HPDE6-E6E7 (cell line): ENCODE measurements at regions not wholly inside any gene's neighbourhood (a gene's known extent, or its start where the extent isn't known, plus 50 kb on each side); places are given as distances from the start of the nearest gene placed in this dataset.

Experiments used
- DNase-seq: peaks from one replicate; pipeline ENCODE4 v3.0.0; 2011; ENCODE audit warnings: missing footprints; ENCODE audit errors: extremely low spot score

DNA sequence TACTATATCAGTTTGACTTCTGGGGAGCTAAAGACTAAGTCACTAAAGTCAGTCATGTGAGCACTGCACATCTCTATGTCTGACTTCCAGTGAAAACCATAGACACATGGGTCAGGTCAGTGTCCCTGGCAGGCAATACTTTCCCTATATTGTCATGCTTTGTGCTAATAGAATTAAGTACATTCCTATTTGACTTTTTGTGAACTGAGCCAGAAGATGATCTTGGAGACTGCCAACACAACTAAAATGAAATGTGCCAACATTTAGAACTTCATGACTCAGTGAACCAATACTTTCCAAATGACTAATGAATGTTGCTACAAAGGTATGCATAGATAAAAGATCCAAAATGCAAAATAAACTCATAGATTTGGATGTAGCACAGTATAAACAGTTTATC lies 820.8 kb upstream of the FAM98A start:
- DNase-seq: no peak

GRCh38 chr2:34416856-34417255 lies 817.8 kb upstream of the FAM98A start:
- DNase-seq: no peak

DNA sequence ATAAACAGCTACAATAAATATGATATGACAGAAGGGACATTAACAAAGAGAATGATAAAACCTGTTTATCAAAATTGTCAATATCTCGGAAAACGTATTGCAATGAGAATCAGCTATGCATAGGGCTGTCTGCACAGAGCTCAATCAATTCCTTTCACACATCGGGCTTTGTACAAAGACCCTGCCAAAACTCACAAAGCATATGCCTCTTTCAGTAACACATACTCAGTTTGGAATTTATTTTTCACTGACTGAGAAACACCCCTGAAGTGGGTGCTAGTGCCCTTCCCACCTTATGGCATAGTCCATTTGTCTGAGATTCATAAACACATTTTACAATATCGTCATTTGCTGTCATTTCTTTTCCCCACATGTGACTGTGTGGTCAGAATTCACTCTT lies 815.8 kb upstream of the FAM98A start:
- no peak for DNase-seq

GRCh38 chr2:34408100-34408499 lies 809.0 kb upstream of the FAM98A start:
- DNase-seq: no peak

DNA sequence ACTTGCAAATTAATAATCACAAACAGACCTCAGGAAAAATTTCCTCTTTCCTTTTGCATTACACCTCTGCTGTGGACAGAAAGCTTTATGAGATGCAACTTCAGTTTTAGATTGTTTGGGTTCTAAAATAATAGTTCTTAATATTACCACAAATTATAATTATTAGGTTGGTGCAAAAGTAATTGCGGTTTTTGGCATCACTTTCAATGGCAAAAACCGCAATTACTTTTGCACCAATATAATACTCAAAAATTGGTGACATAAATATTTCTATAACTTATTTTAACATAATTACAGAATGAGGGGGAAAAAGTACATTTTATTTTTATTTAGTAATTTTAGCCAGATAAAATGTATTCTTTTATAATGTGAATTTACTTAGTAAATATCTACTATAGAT lies 804.4 kb upstream of the FAM98A start:
- DNase-seq: no peak

- no peak for DNase-seq
Measured at GRCh38 chr2:34402376-34402775, 803.3 kb upstream of the FAM98A start.

- no peak for DNase-seq
Measured at GRCh38 chr2:34401186-34401585, 802.1 kb upstream of the FAM98A start.

- DNase-seq: no peak
Measured at GRCh38 chr2:34388446-34388845, 789.3 kb upstream of the FAM98A start.

GRCh38 chr2:34387536-34387935 lies 788.4 kb upstream of the FAM98A start:
- no peak for DNase-seq

DNA sequence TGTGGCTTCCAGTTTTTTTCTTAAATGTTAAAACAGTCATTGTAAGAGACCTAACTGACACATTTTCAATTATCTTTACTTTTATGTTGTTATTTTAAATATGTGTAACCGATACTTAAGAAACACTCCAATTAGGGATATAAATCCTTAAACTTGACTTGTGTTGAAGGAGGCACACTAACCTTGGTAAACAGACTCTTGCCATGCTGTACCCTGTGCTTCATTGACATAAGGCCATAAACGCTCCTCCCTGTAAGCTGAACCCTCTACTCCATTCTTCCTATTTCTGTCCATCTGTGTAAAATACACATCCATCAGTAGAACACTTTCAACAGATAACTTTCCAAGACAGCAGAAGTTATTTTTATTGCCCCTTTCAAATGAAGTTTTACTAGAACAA lies 780.5 kb upstream of the FAM98A start:
- DNase-seq: no peak

DNA sequence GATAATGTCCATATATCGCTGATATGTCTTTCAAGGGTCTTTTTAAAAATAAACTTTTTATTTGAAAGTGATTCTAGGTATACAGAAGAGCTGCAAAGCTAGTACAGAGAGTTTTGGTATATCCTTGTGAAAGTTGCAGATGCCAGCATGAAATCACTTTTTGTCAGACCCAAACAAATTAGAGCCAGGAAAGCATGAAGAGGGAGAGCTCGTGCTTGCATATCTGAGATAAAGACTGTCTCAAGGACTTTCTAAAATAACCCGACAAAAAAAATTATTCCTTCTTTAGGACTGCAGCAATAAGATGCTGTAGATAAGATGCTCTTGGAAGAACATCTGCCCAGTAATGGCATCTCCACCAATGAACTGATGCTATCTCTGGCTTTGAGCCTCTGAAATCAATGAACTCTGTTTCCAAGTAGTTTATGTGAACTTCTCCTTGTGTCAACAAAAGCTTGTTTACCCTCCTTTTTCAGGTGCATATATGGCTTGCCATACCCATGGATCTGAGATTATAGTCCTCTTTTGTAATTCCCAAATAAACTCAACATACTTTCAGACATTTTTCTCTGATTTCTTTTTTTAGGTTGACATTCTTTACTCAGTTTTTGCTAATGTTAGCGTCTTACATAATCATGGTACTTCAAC lies 774.6 kb upstream of the FAM98A start:
- DNase-seq: no peak

- no peak for DNase-seq
Measured at GRCh38 chr2:34372967-34373366, 773.9 kb upstream of the FAM98A start.

DNA sequence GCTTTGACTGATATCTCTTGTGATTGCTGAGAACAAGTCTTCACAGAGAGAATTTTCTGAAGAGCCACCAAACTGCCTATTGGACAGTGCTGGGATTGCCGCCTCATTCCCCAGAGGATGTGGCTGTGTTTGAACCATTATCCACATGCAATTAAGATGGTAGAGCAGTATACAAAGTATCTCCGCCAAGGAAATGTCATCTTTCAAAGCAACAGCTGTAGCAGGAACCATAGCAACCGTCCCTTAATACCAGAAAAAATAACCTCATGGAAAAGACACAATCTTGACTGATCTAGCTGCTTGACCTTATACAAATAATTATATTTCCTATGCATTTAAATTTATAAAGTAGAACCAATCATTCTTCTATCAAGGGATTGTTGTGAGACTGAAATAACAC lies 772.6 kb upstream of the FAM98A start:
- no peak for DNase-seq

- DNase-seq: no peak
Measured at GRCh38 chr2:34368304-34368703, 769.2 kb upstream of the FAM98A start.

DNA sequence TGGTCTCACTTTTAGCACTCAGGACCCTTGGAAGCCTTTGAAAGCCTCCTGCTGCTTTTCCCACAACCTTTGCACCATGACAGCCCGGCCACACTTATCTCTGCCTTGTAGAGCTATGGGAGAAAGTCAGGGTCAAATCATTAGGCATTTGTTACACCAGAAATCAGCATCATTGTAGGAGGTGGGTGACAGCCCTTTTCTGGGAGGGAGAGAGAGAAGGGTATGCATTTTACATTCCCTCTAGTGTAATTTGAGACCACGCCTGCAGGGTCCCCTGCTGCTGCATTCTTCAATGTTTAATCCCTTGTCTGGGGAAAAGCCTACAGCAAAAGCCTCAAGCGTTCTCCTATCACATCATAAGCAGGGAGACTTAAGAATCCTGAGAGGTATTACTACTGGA lies 766.8 kb upstream of the FAM98A start:
- DNase-seq: no peak

DNA sequence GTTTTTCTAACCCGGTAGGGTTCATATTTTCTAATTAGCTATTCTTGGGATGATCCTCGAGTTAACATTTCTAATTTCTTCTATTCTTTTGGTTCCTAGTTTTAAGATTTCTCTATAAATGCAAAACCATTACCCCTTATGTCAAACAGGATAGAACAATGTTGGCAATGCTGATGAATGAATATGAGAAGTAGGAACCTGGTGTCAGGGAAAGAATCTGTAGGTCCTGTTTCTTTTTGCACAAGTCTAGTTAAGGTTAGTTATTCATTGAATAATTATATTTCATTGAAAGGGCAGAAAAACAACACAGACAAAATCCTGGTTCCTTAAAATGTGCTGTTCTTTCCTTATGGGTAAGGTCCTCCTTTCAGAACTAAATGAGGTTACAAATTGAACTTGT lies 766.4 kb upstream of the FAM98A start:
- DNase-seq: no peak

DNA sequence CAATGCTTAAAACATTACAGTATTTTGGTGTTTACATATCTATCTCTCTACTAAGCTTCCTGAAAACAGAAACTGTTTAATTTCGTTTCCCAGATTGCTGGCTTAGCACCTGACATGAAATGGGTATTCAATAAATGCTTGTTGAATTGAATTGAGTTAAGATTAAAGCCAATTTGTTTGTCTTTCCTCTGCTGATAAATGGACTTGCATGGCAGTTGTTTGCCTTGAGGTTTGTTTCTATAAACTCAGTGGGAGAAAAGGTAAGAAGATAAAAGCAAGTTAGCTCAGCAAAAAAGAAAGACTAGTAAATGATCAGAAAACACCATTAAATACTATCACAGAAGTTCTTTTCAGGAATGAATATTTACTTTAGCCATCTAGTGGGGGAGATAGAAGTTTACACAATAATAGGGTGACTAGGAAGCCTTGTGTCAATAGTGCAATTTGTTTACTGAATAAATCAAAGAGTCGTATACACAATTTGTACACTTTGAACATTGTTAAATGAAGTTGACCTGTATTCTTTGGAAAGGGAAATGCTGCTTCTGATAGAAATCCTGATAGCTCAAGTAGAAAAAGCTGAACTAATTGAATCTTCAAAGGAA lies 754.5 kb upstream of the FAM98A start:
- no peak for DNase-seq

- DNase-seq: no peak
Measured at GRCh38 chr2:34349527-34349926, 750.4 kb upstream of the FAM98A start.

- no peak for DNase-seq
Measured at GRCh38 chr2:34345030-34345429, 745.9 kb upstream of the FAM98A start.

DNA sequence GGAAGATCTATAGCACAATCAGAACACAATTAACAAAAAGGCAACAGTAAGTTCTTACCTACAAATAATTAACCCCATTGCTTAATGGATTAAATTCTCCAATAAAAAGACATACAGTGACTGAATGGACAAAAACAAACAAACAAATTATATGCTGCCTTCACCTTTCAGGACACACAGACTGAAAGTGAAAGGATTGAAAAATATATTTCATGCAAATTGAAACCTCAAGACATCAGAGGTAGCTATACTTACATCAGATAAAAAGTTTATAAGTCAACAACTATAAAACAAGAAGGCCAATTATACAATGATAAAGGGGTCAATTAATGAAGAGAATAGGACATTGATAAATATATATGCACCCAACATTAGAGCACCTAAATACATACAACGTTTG lies 741.2 kb upstream of the FAM98A start:
- no peak for DNase-seq

DNA sequence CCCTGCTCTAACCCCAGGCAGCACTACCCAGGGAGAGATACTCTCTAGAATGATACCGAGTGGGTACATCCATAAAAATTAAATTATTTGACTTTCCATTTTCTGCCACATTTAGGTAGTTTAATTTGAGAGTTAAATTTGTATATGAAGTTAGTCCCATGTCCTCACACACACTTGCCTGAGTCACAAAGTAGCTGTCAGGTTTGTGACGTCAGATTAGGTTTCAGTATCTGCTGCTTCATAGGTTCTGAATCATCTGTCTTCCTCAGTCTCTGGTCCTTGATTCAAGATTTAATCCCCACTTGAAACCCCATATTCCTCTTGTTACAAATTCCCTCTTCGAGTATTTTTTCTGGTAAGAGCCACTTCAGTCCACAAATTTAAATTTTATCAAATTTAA lies 738.6 kb upstream of the FAM98A start:
- DNase-seq: no peak

DNA sequence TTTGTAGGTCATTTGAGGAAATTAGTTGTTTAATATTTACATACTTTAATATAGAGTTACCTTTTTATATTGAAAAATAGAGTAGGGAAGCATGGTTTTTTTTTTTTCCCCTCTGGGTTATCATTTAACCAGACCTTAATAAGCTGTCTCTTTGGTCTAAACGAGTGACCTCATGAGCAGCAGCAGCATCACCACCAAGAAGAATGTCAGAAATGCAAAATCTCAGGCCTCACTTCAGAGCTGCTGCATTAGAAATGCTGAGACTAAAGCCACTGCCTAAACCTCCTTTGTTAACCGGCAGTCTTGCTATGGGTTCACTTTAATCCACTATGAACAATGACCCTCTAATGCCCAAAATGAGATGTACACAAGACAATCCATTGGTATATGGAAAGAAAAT lies 733.7 kb upstream of the FAM98A start:
- DNase-seq: no peak

DNA sequence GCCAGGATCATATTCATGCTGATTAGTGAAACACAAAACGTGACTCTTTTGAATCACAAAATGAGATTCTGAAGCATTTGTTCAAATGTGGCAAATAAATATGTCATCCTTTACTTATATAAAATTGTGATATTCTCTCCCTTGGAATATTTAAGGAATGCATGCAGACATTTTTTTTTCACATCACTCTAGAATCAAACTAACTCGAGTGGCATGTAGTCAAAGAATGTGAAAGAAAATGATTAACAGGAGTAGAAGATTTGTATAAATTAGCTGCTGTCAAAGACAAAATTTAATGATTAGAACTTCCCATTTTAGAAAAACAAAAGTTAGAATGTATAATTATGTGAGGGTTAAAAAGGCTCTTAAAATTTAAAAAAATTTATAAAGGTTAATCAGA lies 721.0 kb upstream of the FAM98A start:
- no peak for DNase-seq

DNA sequence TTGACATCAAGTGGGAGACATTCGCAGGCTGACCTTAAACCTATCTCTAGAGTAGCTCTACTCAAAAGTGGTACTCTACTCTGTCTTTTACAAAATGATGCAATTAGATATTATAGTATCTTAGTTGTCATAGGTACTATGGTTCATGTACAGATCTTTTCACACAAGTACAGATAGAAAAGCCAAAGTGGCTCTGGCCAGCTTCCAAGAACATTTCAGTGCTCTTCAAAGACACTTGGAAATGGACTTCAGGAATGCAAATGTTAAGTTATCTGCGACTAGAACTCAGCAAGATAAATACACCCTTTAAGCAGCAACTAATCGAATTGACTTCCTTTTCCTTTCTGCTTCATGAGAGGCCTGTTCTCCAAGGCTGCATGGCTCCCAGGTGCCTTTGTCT lies 718.7 kb upstream of the FAM98A start:
- DNase-seq: no peak
